ENCODE measurements at regions not wholly inside any gene's neighbourhood (a gene's known extent, or its start where the extent isn't known, plus 50 kb on each side); places are given as distances from the start of the nearest gene placed in this dataset.

DNA sequence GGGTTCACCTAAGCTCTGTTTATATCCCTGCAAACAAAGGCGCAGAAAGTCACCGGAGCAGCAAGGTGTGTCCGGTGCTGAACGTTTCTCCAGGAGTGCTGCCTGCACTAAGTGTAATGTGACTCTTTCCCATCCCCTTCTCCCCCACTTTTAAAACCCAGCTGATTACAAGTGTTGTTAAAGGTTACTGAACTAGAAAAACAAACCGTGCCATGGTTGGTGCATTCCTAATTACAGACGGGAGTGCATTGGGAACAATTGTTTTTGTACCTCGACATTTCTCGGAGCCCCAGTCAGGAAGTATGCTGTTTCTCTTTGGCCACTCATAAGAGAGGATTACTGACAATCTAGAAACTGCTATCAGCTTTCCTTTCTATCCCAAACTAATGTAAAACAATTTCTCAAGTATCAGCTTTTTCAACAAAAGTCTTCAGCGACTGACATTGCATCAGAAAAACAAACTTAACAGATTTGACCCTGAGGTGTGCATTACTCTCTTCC, 441.0 kb upstream of the SALL1 start:
- DNase-seq (ENCODE audit: low read depth), result no peak

GRCh38 chr16:51591480-51591879, 440.4 kb upstream of the SALL1 start:
- no peak for DNase-seq (ENCODE audit: low read depth)

DNA sequence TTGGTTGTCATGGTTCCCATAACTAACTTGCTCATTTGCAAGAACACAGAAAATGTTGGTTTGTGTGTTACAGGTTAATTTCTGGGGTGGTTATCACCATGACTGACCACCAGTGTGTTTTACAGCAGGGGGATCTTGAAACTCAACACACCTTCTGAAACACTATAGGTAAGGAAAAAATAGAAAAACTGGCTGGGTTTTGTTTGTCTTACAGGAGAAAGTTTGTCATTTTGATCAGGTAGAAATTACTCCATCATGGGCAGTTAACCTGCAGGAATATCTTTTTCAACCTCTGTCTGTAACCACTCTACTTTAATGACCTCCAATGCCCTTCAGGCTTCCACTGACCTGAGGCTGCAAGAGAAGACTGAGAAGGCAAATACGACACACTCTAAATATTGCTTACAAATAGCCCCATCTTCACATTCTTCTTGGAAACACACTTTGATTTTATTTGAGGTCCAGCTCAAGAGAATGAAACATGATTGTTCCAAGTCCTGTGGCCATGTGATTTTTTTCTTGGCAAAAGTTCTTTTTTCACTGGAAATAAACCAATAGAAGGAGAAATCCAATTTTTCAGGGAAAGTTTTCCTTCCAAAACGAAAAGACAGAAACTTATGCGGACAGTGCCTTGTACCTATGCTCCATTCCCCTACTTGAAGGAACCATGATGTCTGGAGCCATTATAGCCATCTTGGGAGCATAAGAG, 428.7 kb upstream of the SALL1 start:
- DNase-seq (ENCODE audit: low read depth), result no peak

GRCh38 chr16:51577621-51578303, 426.7 kb upstream of the SALL1 start:
- DNase-seq (ENCODE audit: low read depth), result no peak

- no peak for DNase-seq (ENCODE audit: low read depth)
Measured at GRCh38 chr16:51576498-51577195, 425.6 kb upstream of the SALL1 start.

DNA sequence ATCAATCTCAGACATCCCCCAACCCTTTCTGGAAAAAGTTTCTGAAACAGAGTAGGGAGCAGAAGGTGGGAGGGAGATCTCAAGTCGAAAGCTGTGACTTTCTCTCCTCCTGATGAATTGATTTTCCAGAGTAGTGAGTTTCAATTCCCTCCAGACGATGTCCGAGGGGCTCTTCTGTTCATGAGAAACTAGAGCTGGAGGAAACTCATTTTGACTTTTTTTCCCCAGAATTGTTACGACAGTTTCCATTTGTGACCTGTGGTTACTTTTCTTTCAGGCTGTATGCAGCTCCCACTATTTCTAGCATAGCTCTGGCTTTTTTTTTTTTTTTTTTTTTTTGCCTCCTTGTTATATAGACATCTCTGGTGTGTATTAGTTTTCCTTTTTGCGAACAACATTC, 422.1 kb upstream of the SALL1 start:
- no peak for DNase-seq (ENCODE audit: low read depth)

GRCh38 chr16:51569203-51569931, 418.3 kb upstream of the SALL1 start:
- no peak for DNase-seq (ENCODE audit: low read depth)

DNA sequence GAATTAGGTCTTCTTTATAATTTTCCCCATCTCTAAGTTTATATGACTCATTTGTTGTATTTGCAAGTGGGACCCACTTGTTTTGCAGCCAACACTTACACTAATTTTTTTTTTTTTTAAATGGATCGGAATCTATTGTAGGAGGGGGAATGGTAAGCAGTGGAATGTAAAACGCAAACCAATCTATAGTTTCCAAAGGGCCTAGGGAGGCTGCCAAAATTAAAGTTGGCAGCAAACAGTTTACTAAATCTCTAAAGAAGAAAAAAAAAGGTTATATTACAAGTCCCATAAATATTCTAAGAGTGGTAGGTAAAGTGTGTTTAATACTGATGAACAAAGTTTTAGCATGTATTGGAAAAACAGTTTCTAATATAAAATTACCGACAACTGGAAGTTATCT, 416.8 kb upstream of the SALL1 start:
- no peak for DNase-seq (ENCODE audit: low read depth)

GRCh38 chr16:51565184-51565583, 414.1 kb upstream of the SALL1 start:
- DNase-seq (ENCODE audit: low read depth), result no peak

GRCh38 chr16:51562891-51563290, 411.8 kb upstream of the SALL1 start:
- DNase-seq (ENCODE audit: low read depth), result no peak

- DNase-seq (ENCODE audit: low read depth), result no peak
Measured at GRCh38 chr16:51559901-51560300, 408.8 kb upstream of the SALL1 start.

GRCh38 chr16:51557670-51558069, 406.6 kb upstream of the SALL1 start:
- no peak for DNase-seq (ENCODE audit: low read depth)

DNA sequence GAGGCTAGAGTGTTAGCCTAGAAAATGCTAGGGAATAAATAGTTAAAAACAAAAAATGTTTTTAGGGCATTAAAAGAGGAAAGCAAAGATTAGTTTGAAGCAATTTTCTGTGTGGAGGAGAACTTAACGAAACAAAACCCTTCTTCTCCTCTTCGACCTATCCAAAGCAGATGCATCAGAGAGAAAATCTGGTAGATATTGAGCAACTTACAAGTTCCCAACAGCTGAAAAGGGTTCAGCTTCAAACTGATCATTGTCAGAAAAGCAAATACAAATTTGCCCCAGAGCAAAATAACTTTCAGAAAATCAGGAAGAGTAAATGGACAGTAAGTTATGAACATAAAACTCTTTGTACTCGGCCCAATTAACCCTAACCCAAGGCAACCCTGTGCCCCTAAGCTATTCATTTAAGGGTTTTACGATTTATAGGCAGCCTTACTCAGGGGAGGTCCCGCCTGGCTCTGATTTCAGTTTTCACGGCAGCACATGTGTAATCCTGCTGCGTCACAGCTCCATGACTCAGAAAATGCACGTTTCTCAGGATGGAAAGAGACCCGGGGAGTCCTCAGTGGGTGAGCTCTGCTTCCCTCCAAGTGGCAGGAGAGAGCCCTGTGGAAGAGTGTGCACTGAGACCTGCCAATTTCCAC, 405.7 kb upstream of the SALL1 start:
- DNase-seq (ENCODE audit: low read depth), result no peak

DNA sequence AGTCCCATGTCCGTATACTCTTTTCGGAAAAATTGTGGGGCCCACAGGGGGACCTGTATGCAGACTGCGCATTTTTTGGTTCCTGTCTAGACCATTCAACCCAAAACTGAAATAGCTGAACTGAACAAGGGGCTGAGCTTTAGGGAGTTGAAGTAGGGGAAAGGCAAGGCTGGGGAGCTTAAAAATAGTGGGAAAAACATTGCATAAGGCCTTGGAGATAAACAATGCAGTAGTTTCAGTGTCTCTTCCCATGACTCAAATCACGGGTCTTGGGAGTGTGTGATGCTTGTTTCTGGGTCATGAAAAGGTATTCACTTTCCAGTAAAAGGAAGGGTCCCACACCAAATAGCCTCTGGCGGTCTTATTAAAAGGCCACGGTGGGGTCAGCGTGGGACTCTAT, 402.8 kb upstream of the SALL1 start:
- no peak for DNase-seq (ENCODE audit: low read depth)

DNA sequence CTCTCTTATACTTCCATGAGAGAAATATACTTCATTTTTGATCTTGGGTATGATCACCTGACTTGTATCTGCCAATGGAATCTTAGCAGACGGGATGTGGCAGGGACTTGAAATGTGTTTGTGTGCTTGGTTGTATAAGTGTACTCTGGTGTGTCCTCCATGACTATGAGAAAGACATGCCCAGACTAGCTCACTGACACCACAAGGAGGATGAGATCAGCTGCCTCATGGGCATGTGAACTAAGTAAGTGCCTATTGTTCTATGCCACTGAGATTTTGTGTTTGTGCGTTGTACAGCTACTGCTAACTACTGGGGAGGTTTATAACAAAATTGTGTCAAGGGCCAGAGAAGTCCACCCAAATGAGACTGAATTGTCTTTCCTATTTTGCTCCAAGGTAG, 402.2 kb upstream of the SALL1 start:
- DNase-seq (ENCODE audit: low read depth), result no peak

- no peak for DNase-seq (ENCODE audit: low read depth)
Measured at GRCh38 chr16:51550800-51551347, 399.8 kb upstream of the SALL1 start.

- DNase-seq (ENCODE audit: low read depth), result no peak
Measured at GRCh38 chr16:51549836-51550235, 398.8 kb upstream of the SALL1 start.

DNA sequence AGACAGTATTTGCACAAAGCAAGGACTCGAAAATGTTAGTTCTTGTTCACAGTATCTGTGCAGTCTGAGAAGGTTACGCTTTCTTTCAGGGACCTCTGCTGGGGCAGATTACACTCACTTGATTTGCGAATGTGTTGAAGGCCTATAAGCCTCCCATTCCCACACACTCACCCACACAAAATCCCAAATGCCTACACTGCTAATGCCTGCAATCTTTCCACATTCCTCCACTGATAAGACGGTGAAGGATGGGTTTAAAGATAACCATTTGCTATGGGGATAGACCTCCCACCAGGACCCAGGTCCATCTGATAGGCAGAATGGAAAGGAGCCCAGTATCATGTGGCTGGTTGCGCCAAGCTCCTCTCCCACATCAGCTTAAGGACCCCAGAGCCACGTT, 394.9 kb upstream of the SALL1 start:
- no peak for DNase-seq (ENCODE audit: low read depth)

DNA sequence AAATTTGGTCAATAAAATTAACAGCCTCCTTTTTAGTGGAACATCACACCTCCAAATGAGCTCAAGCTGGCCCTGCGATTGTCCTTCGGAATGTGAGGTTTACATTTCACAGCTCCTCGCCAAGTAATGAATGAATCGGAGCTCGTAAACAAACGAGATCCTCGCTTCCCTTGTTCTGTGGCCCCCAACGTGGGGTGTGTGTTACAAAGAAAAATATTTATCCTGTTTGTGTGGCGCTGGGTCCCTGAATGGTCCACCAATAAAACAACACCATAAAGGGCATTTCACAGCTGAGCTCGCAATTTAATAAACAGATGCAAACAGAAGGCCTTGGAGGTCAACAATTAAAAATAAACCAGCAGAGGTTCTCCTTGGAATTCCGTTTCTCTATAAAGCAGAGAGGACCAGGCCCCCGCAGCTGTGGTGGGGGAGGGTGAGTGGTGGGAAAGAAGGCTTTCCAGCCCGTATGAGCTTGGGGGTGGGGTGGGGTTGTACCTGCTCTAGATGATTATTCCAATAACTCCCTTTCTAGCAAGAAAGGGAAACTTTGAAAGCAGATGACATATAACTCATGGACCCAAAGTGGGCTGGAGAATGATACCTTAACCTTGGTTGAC, 393.9 kb upstream of the SALL1 start:
- DNase-seq (ENCODE audit: low read depth), result no peak

DNA sequence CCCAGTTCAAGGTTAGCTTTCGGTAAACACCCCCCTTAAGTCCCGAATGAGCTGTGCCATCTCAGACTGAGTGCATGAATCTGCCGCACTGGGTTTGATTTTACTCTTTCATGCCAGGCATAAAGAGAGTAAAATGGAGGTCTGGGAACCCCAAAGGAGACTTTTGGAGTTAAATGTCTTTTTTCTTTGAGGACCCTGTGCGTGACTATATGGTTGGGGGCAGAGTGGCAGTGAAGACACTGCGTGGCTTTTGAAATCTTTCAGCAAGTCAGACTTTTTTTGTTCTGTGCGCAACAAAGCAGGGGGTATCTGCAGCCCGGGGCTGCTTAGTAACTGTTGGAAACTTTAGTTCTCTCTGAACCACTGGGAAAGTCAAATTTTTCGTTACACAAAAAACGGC, 392.9 kb upstream of the SALL1 start:
- no peak for DNase-seq (ENCODE audit: low read depth)
